Hepatocyte (in vitro differentiated cells): ENCODE measurements at regions not wholly inside any gene's neighbourhood (a gene's known extent, or its start where the extent isn't known, plus 50 kb on each side); places are given as distances from the start of the nearest gene placed in this dataset.

Source experiments
- DNase-seq: peaks from one replicate; pipeline ENCODE4 v3.0.0-alpha.2; 2016; ENCODE audit warnings: low spot score
- H2AFZ ChIP-seq: fragments of 200-600 bp; sonication (generic); 2 replicates; pipeline ENCODE4 v1.6.0; 2016; ENCODE audit warnings: antibody characterized with exemption, mild to moderate bottlenecking
- H3K27ac ChIP-seq: fragments of 200-600 bp; sonication (generic); 2 replicates; pipeline ENCODE4 v1.5.1; 2016; ENCODE audit warnings: mild to moderate bottlenecking
- H3K27me3 ChIP-seq: fragments of 200-600 bp; sonication (generic); 2 replicates; pipeline ENCODE4 v1.6.1; 2016
- H3K36me3 ChIP-seq: fragments of 200-600 bp; sonication (generic); replicated peaks from 2 replicates; pipeline ENCODE4 v1.5.1; 2016; ENCODE audit warnings: low read depth; ENCODE audit not compliant: insufficient read depth
- H3K4me1 ChIP-seq: fragments of 200-600 bp; sonication (generic); 2 replicates; pipeline ENCODE4 v1.5.1; 2016; ENCODE audit warnings: mild to moderate bottlenecking, moderate library complexity; ENCODE audit not compliant: insufficient read depth
- H3K4me2 ChIP-seq: fragments of 200-600 bp; sonication (generic); 2 replicates; pipeline ENCODE4 v1.6.0; 2016
- H3K4me3 ChIP-seq: fragments of 200-600 bp; sonication (generic); 2 replicates; pipeline ENCODE4 v1.5.1; 2016; ENCODE audit warnings: mild to moderate bottlenecking
- H3K79me2 ChIP-seq: fragments of 200-600 bp; sonication (generic); 2 replicates; pipeline ENCODE4 v1.6.0; 2017; ENCODE audit warnings: mild to moderate bottlenecking
- H3K9me2 ChIP-seq: fragments of 200-600 bp; sonication (generic); replicated peaks from 2 replicates; pipeline ENCODE4 v1.6.0; 2017; ENCODE audit warnings: mild to moderate bottlenecking; ENCODE audit not compliant: insufficient read depth
- H3K9me3 ChIP-seq: fragments of 200-600 bp; sonication (generic); 2 replicates; pipeline ENCODE4 v1.5.1; 2016; ENCODE audit warnings: low read depth, mild to moderate bottlenecking
- H4K20me1 ChIP-seq: fragments of 200-600 bp; sonication (generic); 2 replicates; pipeline ENCODE4 v1.6.0; 2016; ENCODE audit warnings: mild to moderate bottlenecking; ENCODE audit not compliant: insufficient read depth, poor library complexity, severe bottlenecking
- EZH2 ChIP-seq: fragments of 200-600 bp; sonication (generic); IDR thresholded peaks from 2 replicates; pipeline ENCODE4 v1.6.1; 2016; ENCODE audit warnings: antibody characterized with exemption, mild to moderate bottlenecking, borderline replicate concordance
- EZH2phosphoT487 ChIP-seq: fragments of 200-600 bp; sonication (generic); IDR thresholded peaks from one replicate; pipeline ENCODE4 v1.6.1; 2018; ENCODE audit warnings: antibody characterized with exemption, mild to moderate bottlenecking, low read depth, moderate library complexity; ENCODE audit not compliant: unreplicated experiment, severe bottlenecking
- WGBS: methylation state at CpG from one replicate; pipeline ENCODE4 v1.1.6; 2016; ENCODE audit warnings: low lambda C conversion rate; ENCODE audit errors: missing lambda C conversion rate; 5-methylcytosine and 5-hydroxymethylcytosine counted together
- TF ChIP-seq, protein P1 (sequence below): fragments of 200-600 bp; sonication (generic); IDR thresholded peaks from 2 replicates; pipeline ENCODE4 v1.5.1; 2016; ENCODE audit warnings: antibody characterized with exemption, mild to moderate bottlenecking; ENCODE audit not compliant: poor library complexity

DNA sequence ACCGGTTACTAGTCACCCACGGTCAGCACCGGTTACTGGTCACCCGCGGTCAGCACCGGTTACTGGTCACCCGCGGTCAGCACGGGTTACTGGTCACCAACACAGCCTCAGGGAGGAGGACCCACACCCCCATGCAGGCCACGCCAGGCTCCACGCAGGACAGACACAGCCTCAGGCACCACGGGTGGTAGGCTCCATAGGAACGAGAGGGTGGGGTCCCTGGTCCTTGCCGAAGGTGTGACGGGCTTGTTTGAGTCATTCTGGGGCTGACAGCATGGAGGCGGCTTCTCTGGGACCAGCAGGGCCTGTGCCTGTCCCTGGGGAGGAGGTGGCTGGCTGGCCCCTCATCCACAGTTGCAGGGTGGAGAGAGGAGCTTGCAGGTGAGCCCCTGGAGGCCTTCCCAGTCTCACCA, 122.8 kb upstream of the SOX1 start:
- Histone ChIP-seq H3K9me3 (no peaks in the 10 kb centered on the region), H3K36me3 (no peaks in the 10 kb centered on the region), H4K20me1 (no peaks in the 10 kb centered on the region), H3K27me3 (no peaks in the 10 kb centered on the region), H3K4me1 (no peaks in the 10 kb centered on the region), H3K9me2 (no peaks in the 10 kb centered on the region), H2AFZ (no peak overlapping the region), H3K4me3 (no peak overlapping the region), H3K4me2 (no peak overlapping the region), H3K27ac (no peak overlapping the region), H3K79me2 (no peaks in the 10 kb centered on the region)
- DNase-seq: no peak
- TF ChIP-seq EZH2phosphoT487: no peak
- no peak for TF ChIP-seq EZH2
- WGBS: 88% methylated on average over 15 of the region's 16 CpGs

DNA sequence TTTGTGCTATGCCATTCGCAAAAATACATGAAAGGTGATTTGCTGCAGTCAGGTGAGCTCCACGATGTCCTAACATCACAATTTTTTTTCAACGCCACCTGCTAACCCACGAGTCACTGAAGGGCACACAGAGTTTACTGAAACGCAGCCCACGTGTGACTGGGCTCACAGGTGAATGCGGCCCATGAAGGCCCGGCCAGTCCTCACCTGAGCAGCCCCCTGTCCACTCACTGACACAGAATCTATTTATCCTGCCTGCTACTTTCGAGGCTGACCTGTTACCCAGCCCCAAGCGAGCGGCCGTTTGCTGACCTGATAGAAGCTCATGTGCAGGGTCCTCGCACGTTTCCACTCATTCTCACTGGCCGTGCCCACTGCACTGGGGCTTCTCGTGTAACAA, 121.9 kb upstream of the SOX1 start:
- no peak for TF ChIP-seq EZH2phosphoT487
- TF ChIP-seq, protein P1, sequence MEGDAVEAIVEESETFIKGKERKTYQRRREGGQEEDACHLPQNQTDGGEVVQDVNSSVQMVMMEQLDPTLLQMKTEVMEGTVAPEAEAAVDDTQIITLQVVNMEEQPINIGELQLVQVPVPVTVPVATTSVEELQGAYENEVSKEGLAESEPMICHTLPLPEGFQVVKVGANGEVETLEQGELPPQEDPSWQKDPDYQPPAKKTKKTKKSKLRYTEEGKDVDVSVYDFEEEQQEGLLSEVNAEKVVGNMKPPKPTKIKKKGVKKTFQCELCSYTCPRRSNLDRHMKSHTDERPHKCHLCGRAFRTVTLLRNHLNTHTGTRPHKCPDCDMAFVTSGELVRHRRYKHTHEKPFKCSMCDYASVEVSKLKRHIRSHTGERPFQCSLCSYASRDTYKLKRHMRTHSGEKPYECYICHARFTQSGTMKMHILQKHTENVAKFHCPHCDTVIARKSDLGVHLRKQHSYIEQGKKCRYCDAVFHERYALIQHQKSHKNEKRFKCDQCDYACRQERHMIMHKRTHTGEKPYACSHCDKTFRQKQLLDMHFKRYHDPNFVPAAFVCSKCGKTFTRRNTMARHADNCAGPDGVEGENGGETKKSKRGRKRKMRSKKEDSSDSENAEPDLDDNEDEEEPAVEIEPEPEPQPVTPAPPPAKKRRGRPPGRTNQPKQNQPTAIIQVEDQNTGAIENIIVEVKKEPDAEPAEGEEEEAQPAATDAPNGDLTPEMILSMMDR: no peak
- no peak for TF ChIP-seq EZH2
- Histone ChIP-seq H3K27ac (no peak overlapping the region), H2AFZ (no peak overlapping the region), H3K4me2 (no peak overlapping the region), H3K4me1 (no peaks in the 10 kb centered on the region), H3K4me3 (no peak overlapping the region), H3K27me3 (no peaks in the 10 kb centered on the region), H3K9me3 (no peaks in the 10 kb centered on the region), H4K20me1 (no peaks in the 10 kb centered on the region), H3K36me3 (no peaks in the 10 kb centered on the region), H3K9me2 (no peaks in the 10 kb centered on the region), H3K79me2 (no peaks in the 10 kb centered on the region)
- 89% methylated on average over 16 of the region's 16 CpGs for whole genome bisulfite sequencing
- DNase-seq: no peak

DNA sequence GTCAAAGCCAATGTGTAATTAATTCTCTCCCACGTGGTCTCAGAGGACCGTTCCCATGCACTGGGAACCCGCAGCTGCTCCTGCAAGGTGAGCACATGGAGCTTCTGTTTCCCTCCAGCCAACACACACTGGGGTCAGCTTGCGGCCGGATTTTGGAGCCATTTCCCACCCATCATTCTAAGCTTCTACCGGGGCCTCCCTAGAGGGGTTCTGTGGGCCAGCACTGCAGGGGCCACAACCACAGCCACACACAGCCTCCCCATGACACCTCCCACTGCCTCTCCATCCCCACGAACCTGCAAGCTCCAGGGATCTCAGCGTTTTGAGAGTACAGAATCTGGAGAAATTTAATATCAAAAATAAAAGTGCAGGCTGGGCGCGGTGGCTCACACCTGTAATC, 120.7 kb upstream of the SOX1 start:
- Histone ChIP-seq H3K27me3 (no peaks in the 10 kb centered on the region), H3K36me3 (no peaks in the 10 kb centered on the region), H3K4me2 (no peak overlapping the region), H4K20me1 (no peaks in the 10 kb centered on the region), H3K4me3 (no peak overlapping the region), H3K9me2 (no peaks in the 10 kb centered on the region), H3K79me2 (no peaks in the 10 kb centered on the region), H3K27ac (no peak overlapping the region), H3K4me1 (no peaks in the 10 kb centered on the region), H2AFZ (no peak overlapping the region), H3K9me3 (no peaks in the 10 kb centered on the region)
- TF ChIP-seq EZH2 (no peak), EZH2phosphoT487 (no peak)
- TF ChIP-seq, protein P1: no peak
- DNase-seq: no peak
- WGBS: 78% methylated on average over 10 of the region's 10 CpGs

DNA sequence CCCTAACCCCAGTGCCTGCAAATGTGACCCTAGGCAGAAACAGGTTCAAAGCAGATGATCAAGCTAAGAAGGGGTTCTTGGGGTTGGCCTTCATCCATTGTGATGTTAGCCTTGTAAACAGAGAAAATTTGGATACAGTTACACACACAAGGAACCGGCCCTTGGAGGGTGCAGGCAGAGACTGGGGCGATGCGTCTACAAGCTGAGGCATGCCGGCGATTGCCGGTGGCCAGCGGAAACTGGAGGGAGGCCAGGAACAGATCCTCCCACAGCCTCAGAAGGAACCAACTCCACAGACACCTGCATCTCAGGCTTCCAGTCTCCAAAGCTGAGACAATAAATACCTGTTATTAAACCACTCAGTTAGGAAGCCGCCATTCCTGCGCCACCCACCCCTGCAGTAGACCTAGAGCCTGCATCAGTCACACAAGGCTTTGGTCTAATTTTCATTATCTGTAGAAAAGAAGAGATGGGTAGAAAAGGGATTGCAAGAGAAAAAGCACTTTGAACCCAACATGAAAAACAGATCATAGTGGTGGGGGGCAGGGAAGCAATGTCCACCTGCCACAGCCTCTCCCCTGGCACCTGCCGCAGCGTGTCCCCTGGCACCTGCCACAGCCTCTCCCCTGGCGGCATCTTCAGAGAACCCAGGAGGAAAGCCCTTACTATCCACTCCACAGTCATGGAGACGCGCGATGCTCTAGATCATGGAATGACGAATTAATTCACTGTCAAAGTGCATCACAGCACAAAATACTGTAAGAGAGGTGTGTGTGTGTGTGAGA, 119.7 kb upstream of the SOX1 start:
- Histone ChIP-seq H3K4me3 (no peak overlapping the region), H3K36me3 (no peaks in the 10 kb centered on the region), H2AFZ (no peak overlapping the region), H3K4me2 (no peak overlapping the region), H3K4me1 (no peaks in the 10 kb centered on the region), H4K20me1 (no peaks in the 10 kb centered on the region), H3K79me2 (no peaks in the 10 kb centered on the region), H3K27ac (no peak overlapping the region), H3K27me3 (no peaks in the 10 kb centered on the region), H3K9me3 (no peaks in the 10 kb centered on the region), H3K9me2 (no peaks in the 10 kb centered on the region)
- no peak for DNase-seq
- TF ChIP-seq, protein P1: no peak
- TF ChIP-seq EZH2phosphoT487: no peak
- no peak for TF ChIP-seq EZH2
- whole genome bisulfite sequencing: 89% methylated on average over 16 of the region's 16 CpGs
